RWPE2 (cell line): ENCODE measurements at regions not wholly inside any gene's neighbourhood (a gene's known extent, or its start where the extent isn't known, plus 50 kb on each side); places are given as distances from the start of the nearest gene placed in this dataset.

ENCODE experiments used
- ATAC-seq: fragments of 200-7000 bp; cut with Tn5 transposase; 3 replicates; pipeline ENCODE4 v1.9.1; 2021; ENCODE audit warnings: low read depth
- DNase-seq: peaks from one replicate; pipeline ENCODE4 v3.0.0-alpha.2; 2020; ENCODE audit warnings: low spot score
- H3K27ac ChIP-seq: fragments of 450-650 bp; 2 replicates; pipeline ENCODE4 v1.5.1; 2017; ENCODE audit warnings: mild to moderate bottlenecking; ENCODE audit not compliant: poor library complexity, severe bottlenecking
- H3K27me3 ChIP-seq: fragments of 250-450 bp; sonication (Bioruptor Pico); 2 replicates; pipeline ENCODE4 v1.5.1; 2021; ENCODE audit warnings: mild to moderate bottlenecking, moderate library complexity; ENCODE audit not compliant: insufficient read depth, poor library complexity, severe bottlenecking
- H3K36me3 ChIP-seq: fragments of 250-450 bp; sonication (Bioruptor Pico); 2 replicates; pipeline ENCODE4 v1.5.1; 2020; ENCODE audit warnings: low read depth, mild to moderate bottlenecking, moderate library complexity
- H3K4me1 ChIP-seq: fragments of 250-450 bp; sonication (Bioruptor Pico); 2 replicates; pipeline ENCODE4 v1.5.1; 2021; ENCODE audit warnings: mild to moderate bottlenecking, moderate library complexity; ENCODE audit not compliant: insufficient read depth, poor library complexity, severe bottlenecking
- H3K4me3 ChIP-seq: fragments of 250-450 bp; sonication (Bioruptor Pico); 2 replicates; pipeline ENCODE4 v1.5.1; 2021; ENCODE audit warnings: mild to moderate bottlenecking, moderate library complexity; ENCODE audit not compliant: severe bottlenecking
- H3K9me3 ChIP-seq: fragments of 250-450 bp; sonication (Bioruptor Pico); 2 replicates; pipeline ENCODE4 v1.5.1; 2021; ENCODE audit warnings: mild to moderate bottlenecking, moderate library complexity; ENCODE audit not compliant: severe bottlenecking
- TF ChIP-seq, protein P1 (sequence below): fragments of 450-650 bp; IDR thresholded peaks from one replicate; pipeline ENCODE4 v1.5.1; 2017; ENCODE audit warnings: mild to moderate bottlenecking, moderate library complexity; ENCODE audit not compliant: poor library complexity, severe bottlenecking

DNA sequence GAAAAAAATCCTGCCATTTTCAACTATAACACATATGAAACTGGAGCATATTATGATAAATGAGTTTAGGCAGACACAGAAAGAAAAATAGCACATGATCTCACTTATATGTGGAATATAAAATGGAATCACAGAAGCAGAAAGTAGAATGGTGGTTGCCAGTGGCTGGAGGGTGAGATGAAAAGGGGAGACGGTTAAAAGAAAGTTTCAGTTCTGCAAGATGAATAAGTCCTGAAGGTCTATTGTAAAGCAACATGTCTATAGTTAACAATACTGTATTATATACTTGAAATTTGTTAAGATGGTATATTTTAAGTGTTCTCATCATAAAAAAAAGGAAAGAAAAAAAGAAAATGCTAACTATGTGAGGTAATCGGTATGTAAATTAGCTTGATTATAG is 503.9 kb downstream of the EPHA7 start:
- no peak overlapping the region for H3K4me3 ChIP-seq
- no peaks in the 10 kb centered on the region for H3K9me3 ChIP-seq
- no peaks in the 10 kb centered on the region for H3K36me3 ChIP-seq
- DNase-seq, result no peak
- TF ChIP-seq, protein P1, sequence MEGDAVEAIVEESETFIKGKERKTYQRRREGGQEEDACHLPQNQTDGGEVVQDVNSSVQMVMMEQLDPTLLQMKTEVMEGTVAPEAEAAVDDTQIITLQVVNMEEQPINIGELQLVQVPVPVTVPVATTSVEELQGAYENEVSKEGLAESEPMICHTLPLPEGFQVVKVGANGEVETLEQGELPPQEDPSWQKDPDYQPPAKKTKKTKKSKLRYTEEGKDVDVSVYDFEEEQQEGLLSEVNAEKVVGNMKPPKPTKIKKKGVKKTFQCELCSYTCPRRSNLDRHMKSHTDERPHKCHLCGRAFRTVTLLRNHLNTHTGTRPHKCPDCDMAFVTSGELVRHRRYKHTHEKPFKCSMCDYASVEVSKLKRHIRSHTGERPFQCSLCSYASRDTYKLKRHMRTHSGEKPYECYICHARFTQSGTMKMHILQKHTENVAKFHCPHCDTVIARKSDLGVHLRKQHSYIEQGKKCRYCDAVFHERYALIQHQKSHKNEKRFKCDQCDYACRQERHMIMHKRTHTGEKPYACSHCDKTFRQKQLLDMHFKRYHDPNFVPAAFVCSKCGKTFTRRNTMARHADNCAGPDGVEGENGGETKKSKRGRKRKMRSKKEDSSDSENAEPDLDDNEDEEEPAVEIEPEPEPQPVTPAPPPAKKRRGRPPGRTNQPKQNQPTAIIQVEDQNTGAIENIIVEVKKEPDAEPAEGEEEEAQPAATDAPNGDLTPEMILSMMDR, result no peak
- no peaks in the 10 kb centered on the region for H3K4me1 ChIP-seq
- no peak overlapping the region for H3K27ac ChIP-seq
- ATAC-seq, result no peak
- H3K27me3 ChIP-seq, result no peaks in the 10 kb centered on the region

- Histone ChIP-seq H3K36me3 (no peaks in the 10 kb centered on the region), H3K27me3 (no peaks in the 10 kb centered on the region), H3K9me3 (no peaks in the 10 kb centered on the region), H3K4me1 (no peaks in the 10 kb centered on the region), H3K27ac (no peak overlapping the region), H3K4me3 (no peak overlapping the region)
- ATAC-seq (no peak), DNase-seq (no peak)
- TF ChIP-seq, protein P1, result no peak
Measured at GRCh38 chr6:92911301-92911700, 508.1 kb downstream of the EPHA7 start.

DNA sequence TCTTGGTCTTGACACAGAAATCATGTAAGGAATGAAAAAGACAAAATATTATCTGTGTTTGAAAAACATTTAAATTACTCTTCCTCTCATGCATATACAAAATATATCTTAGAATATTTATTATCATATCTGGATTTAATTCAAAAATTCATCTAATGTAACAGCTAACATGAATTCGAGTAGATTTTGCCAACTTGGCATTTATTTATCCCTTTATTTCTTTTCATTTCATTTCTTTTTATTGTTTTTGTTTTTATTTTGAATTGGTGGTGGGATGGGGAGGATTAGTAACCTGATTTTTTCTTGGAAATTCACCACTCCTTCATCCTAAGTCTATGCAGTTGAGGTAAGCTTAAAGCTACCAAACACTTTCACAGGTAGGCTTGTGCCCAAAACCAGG is 508.7 kb downstream of the EPHA7 start:
- H3K4me1 ChIP-seq, result no peaks in the 10 kb centered on the region
- no peak overlapping the region for H3K4me3 ChIP-seq
- no peak overlapping the region for H3K27ac ChIP-seq
- no peaks in the 10 kb centered on the region for H3K27me3 ChIP-seq
- H3K9me3 ChIP-seq, result no peaks in the 10 kb centered on the region
- TF ChIP-seq, protein P1, result no peak
- ATAC-seq (no peak), DNase-seq (no peak)
- no peaks in the 10 kb centered on the region for H3K36me3 ChIP-seq

DNA sequence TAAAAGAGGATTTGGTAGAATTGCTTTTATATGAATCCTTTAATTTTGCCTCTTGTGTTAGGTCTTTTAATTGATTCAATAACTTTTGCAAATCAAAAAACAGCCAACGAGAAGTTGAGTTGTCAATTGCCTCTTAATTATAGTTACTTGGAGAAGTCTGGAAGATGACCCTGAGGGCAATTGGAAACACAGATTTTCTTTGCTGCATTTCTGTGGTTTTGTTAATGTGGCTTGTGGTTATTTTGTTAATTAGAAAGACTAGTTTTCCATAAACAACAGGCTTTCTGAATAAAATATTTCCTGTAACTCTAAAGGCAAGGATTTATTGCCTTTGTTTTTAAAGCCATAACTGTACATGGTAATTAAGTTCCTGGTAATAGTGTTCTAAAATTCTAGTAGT is 513.0 kb downstream of the EPHA7 start:
- no peak for ATAC-seq
- TF ChIP-seq, protein P1, result no peak
- no peaks in the 10 kb centered on the region for H3K36me3 ChIP-seq
- no peaks in the 10 kb centered on the region for H3K27me3 ChIP-seq
- H3K4me3 ChIP-seq, result no peak overlapping the region
- no peaks in the 10 kb centered on the region for H3K9me3 ChIP-seq
- no peak overlapping the region for H3K27ac ChIP-seq
- no peaks in the 10 kb centered on the region for H3K4me1 ChIP-seq
- no peak for DNase-seq

DNA sequence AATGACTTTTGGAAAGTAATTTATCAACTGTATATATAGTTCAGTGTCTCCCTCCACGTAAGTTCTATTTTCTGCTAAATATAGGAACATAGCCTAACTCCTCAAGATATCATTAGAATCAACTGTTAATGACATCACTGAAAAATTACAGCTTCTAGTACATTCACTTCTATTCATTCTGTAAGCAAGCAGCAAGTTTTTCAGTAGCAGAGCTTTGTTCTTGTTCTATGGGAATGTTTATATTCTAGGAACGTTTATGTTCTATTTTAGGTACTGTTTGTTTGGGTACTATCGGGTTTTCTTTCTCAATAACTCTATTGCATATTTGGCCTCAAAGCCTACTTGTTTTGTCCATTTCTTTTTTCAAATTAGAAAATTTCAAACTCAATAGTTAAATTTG is 525.6 kb downstream of the EPHA7 start:
- TF ChIP-seq, protein P1, result no peak
- Histone ChIP-seq H3K9me3 (no peaks in the 10 kb centered on the region), H3K27me3 (peaks cover 4% of the 10 kb centered on the region), H3K27ac (no peak overlapping the region), H3K36me3 (no peaks in the 10 kb centered on the region), H3K4me3 (no peak overlapping the region), H3K4me1 (no peaks in the 10 kb centered on the region)
- DNase-seq (no peak), ATAC-seq (no peak)
